ENCODE measurements at regions not wholly inside any gene's neighbourhood (a gene's known extent, or its start where the extent isn't known, plus 50 kb on each side); places are given as distances from the start of the nearest gene placed in this dataset.

GRCh38 chr2:54040250-54040649 is 69.5 kb upstream of the PSME4 start:
- no peak for TF ChIP-seq CTCF (IDR thresholded peaks at IDR 0.05)
- no peak for TF ChIP-seq POLR2A (IDR thresholded peaks at IDR 0.05)
